GM18505 (cell line): ENCODE measurements at regions not wholly inside any gene's neighbourhood (a gene's known extent, or its start where the extent isn't known, plus 50 kb on each side); places are given as distances from the start of the nearest gene placed in this dataset.

Experiments used
- ATAC-seq: cut with Tn5 transposase; IDR thresholded peaks from one replicate; pipeline ENCODE4 v1.9.1; 2021; ENCODE audit not compliant: unreplicated experiment
- POLR2A ChIP-seq: IDR thresholded peaks from 4 replicates; pipeline ENCODE4 v1.6.1; 2011; ENCODE audit warnings: borderline replicate concordance; ENCODE audit not compliant: insufficient read depth, insufficient read length; ENCODE audit errors: extremely low read depth

DNA sequence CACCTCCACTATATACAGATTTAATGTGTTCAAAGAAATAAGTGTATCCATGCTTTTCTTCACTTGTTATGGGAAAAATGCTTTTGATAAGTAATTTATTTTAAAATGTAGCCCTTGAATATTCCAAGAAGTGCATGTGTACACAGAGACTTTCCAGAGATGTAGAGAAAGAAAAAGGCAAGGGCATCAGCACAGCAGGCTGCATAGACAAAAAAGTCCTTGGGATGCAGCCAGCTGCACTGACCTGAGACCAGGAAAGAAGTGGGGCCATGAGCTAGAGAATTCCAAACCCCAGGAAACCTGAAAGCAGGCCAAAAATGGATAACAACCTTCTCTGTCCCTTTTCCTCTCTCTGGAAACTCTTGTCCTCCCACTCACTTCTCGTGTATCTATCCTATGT lies 51.6 kb upstream of the PRDM8 start:
- ATAC-seq = no peak
- TF ChIP-seq POLR2A = no peak

DNA sequence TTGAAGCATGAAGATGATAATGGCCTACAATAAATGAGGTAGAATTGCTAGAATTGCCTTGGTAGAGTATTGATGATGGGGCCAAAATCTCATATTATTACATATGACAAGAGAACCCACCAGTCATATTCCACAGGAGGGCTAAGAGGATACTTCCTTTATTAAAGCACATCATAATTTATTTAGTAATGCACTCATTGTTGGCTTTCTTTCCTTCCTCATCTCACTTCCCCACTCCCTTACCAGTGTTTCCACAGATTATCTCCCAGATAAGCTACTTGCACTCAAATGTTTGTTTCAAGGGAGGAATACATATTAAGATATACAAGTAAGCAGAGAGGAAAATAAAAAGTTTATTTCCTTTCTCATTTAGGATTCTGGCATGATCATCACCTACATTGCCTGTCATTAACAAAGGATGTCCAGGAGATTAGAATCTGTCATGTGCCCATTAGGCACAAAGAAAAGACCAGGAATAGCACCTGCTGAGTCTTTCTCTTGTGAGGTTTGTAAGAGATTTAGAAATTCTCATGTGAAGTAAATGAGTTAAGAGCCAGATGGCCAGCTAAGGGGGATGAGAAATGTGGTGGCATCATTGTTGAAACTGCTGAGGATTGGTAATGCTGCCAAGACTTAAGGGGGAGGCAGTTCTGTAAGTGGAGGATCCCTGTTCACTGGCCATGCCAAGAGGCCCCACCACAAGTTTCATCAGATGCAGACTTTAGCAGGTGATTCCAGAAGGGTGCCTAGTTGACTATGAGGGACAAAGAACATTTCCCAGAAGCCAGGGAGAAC lies 52.4 kb upstream of the PRDM8 start:
- ATAC-seq = no peak
- no peak for TF ChIP-seq POLR2A

DNA sequence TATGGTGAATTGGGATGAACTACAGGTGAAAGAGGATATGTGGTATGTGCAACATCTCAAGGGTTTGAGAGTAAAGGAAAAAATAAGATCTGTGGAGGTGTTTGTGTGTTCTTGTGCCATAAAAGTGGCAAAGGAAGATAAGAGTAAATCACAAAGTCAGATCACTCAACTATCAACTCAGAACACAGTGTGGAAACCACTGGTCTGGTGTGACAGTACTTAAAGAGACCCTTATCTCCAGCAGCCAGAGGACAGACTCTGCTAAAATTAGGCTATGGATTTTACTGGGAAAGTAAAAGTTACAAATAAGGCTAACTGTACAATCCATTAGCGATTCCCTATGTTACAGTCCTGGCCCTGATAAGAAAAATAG lies 54.0 kb upstream of the PRDM8 start:
- no peak for ATAC-seq
- no peak for TF ChIP-seq POLR2A

DNA sequence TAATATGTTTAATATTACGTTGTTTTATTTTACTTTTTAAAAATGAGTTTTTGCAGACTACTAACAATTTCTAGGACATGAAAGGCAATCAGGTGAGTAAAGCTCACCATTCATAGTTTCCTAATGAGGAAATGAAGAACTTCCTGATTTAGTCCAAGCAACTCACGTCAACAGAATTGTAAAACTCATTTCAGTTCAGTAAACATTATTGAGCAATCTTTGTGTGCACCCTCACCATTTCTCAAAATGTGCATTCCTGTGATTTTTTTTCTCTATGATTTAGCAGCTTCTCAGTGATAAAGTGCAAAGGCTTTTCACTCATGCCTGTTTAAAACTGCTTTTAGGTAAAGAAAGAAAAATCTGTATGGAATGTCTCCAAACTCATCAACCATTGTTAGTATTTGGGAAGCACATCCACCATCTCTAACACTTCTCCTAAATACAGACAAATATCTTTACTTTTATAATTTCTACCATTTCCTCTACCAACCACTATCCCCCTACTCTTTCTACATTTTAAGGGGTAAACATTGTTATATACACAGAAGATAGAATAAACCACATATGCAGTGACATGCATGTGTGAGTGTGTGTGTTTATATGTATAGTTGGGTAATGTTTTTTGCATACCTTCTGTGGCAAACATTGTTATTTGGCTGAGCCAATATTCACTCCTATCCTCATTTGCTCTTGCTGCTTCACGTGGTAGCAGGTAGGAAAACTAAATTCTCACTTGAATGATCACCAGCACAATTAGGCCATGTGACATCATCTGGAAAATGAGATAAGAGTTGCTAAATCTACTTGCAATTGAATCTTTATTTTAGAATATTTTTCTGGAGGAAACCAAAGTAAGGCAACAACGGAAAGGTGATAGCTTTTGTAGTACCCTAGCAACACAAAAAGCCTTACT lies 54.7 kb upstream of the PRDM8 start:
- TF ChIP-seq POLR2A = no peak
- no peak for ATAC-seq

DNA sequence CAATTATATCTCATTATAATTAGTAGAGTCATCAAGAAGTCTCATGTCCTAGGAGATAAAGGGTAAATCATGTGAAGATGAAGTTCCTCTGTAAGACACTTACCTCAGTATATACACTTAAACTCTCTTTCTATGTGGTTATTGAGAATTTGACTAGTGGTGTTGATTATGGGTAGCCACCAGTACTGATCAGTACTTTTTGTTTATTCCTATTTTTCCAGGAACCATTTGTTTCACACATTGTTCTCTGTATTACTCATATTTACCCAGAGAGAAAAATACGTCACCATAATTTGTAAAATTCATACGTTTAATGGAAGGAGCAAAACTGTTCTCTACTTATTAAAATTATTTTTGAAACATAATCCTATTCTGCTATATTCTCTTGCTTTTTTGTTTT lies 55.8 kb upstream of the PRDM8 start:
- no peak for ATAC-seq
- no peak for TF ChIP-seq POLR2A

DNA sequence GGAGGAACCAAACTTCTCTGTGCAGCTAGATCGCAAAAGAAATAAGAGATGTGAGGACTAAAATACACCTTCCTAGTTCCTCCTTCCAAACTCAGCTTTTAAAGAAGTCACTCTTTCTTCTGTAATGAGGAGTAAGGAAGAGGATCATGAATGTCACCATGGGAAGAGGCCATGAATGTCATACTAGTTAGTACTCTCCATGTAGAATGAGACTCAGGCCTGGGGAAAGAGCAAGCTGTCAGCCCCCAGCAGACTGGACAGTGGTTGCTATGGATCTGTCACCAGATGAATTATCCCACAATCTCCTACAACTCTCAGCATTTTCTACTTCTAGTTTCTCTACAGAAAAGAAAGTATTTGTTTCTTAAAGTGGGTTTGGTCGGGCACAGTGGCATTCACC lies 57.1 kb upstream of the PRDM8 start:
- no peak for TF ChIP-seq POLR2A
- no peak for ATAC-seq

DNA sequence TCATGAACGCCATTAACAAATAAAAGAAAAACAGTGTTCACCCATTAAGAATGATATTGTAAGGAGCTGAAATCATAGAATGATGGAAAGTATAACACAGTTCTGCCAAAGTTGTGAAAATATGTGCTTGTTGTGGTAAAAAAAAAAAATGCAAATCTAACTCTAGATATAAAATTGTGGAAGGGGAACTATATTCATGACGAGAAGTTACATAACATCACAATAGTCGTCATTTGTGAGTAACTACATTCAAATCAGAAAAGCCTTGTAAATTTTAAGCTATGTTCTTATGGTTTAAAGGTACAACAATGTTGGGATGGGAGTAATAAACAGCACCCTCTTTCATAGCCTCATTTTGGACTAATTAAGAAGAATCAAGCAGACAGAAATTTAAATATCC lies 57.6 kb upstream of the PRDM8 start:
- ATAC-seq = no peak
- TF ChIP-seq POLR2A = no peak

DNA sequence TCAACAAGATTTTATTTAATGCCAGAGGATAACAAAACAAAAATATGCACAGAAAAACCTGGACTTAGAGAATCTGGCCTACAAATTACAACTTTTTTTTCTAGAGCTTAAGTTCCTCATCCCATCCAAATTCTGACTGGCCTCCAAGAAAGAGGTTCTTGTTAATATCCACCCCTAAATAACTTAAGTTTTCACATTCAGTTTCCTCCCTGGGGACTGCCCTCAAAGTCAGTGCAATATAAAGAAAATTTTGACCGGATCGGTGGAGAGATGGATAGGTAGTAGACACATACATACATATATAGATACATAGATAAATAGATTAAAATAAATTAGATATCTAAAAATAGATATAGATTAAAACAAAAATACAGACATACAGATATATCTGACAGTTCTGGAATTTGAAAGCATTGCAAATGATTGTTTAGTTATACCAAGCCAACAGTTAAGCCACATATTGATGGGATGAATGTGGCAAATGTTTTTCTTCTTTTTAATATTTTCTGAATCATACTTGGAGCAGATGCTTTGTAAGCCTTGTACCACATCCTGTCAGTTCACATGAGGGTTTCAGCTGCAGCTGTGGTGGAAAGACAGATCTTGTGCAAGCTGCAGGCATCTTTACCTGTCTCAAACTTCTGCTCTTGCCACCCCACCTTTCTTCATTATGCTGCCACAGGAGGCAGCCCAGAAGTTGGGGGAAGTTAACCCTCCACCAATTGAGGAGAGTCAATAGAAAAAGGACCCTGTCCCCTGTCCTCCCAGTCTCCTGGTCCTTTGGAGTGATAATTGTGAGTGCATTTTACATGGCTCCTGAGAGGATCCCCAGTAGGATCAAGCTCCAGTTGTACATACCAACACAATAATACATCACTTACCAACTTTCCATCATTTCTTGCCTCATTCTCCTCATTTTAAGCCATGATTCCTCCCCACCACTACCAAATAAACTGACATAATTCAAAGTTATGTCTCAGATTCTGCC lies 58.5 kb upstream of the PRDM8 start:
- TF ChIP-seq POLR2A = no peak
- peak; percentile 96 for ATAC-seq

DNA sequence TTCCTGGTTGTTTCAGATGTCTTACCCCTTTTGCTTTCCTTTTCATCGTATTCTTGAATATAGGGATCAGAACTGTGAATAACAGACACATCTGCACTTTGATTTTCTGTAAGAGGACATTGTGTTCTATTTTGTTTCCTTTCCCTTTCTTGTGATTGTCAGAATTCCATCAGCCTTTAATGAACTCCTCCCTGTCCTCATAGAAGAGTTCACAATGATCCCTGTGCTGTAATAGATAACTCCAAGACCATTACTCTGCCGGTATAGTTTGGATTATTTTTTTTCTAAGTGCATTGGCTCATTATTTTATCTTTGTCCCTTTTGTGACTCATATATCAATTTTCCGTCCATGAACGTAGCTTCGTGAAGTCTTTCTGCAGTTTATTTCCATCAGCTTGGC lies 59.7 kb upstream of the PRDM8 start:
- ATAC-seq = no peak
- TF ChIP-seq POLR2A = no peak

DNA sequence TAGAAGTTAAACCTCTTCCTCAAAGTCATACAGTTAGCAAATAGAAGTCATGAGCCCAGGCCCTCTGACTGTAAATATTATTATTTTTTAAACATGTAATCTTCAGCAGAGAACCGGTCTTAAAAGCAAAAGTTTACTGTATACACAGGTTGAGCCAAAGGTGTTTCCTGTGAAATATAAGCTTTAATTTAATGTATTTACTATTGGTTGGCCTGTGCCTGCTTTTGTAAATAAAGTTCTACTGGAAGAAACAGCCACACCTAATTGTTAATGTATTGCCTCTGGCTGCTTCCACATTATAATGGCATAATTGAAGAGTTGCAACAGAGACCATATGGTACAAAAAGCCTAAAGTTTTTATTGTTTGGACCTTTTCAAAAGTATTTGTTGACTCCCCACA lies 61.0 kb upstream of the PRDM8 start:
- ATAC-seq = no peak
- no peak for TF ChIP-seq POLR2A

DNA sequence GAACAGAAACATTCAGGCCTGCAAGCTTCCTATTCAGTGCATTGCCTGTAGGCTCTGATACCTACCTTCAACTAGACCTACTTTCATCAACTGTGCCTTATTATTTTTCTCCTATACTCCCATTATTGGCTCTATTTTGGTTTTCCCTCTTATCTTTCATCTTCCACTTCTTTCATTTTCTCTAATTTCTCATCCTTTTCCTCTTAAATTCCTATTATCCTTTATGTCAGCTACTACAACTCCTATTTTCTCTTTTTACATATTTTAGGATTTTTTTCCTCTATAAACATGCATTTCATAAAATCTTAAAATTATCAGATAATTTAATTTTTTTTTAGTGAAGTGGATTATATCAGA lies 61.6 kb upstream of the PRDM8 start:
- ATAC-seq = no peak
- no peak for TF ChIP-seq POLR2A

DNA sequence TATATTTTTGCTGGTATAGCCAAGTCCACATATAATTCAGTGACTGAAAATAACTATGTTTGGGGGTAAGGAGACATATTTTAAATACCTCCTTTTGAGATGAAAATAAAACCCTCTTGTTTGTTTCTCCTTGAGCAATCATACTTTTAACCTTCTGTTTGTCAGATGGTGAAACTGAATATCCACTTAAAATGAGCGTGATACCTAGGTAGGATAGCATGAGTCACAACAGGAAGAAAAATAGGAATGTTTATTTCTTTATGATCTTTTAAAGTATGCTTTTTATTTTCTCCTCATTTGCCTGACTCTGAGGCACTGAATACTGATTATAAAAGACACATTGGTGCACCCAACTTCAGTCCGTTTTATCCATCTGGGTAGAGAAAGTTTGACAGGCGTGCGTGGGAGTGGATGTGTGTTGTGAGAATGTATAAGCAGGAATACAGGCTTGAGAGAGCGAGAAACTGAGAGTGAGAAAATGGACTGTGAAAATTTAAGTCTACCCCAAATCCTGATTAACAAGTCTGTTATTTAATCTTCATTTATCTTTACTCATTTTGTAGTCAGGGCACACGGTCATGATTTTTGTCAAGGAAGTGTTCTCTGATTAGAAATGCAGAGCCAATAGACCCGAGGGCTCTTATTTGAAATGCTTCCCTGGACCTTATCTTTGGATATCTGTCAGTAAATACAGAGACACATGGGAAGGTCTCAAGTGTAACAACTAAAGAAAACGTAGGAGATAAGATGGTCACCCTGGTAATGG lies 62.1 kb upstream of the ANTXR2 start:
- ATAC-seq = no peak
- no peak for TF ChIP-seq POLR2A
